IMR-90 (cell line): ENCODE measurements at regions not wholly inside any gene's neighbourhood (a gene's known extent, or its start where the extent isn't known, plus 50 kb on each side); places are given as distances from the start of the nearest gene placed in this dataset.
"Not testable (repeated sequence)": the region's sequence is repeated elsewhere in the genome, so short reads cannot be mapped to it uniquely, and the experiment has no call there.

ENCODE experiments used
- BHLHE40 ChIP-seq: fragments of 150-350 bp; IDR thresholded peaks from 2 replicates; pipeline ENCODE4 v1.6.1; 2016; ENCODE audit warnings: mild to moderate bottlenecking, low read depth, low read length
- CEBPB ChIP-seq: IDR thresholded peaks from 2 replicates; pipeline ENCODE4 v1.6.1; 2012; ENCODE audit warnings: low read depth, low read length, improper control_type of control experiment
- CTCF ChIP-seq: conservative IDR thresholded peaks from 2 replicates; pipeline ENCODE4 v1.5.1; 2012; ENCODE audit warnings: mild to moderate bottlenecking, low read depth, low read length, improper control_type of control experiment
- MAFK ChIP-seq: IDR thresholded peaks from 2 replicates; pipeline ENCODE4 v1.6.1; 2012; ENCODE audit warnings: low read depth, low read length, improper control_type of control experiment
- MAZ ChIP-seq: IDR thresholded peaks from 2 replicates; pipeline ENCODE4 v1.6.1; 2012; ENCODE audit warnings: low read depth, mild to moderate bottlenecking, low read length, improper control_type of control experiment, moderate library complexity, borderline replicate concordance
- MXI1 ChIP-seq: IDR thresholded peaks from 2 replicates; pipeline ENCODE4 v1.6.1; 2012; ENCODE audit warnings: low read depth, mild to moderate bottlenecking, low read length, moderate library complexity, borderline replicate concordance
- NFE2L2 ChIP-seq: fragments of 150-350 bp; IDR thresholded peaks from 2 replicates; pipeline ENCODE4 v1.6.1; 2016; ENCODE audit warnings: low read depth, mild to moderate bottlenecking, low read length
- POLR2A ChIP-seq: IDR thresholded peaks from 2 replicates; pipeline ENCODE4 v1.6.1; 2012; ENCODE audit warnings: mild to moderate bottlenecking, low read depth, low read length
- RAD21 ChIP-seq: IDR thresholded peaks from 2 replicates; pipeline ENCODE4 v1.6.1; 2012; ENCODE audit warnings: low read length, improper control_type of control experiment
- RCOR1 ChIP-seq: IDR thresholded peaks from 2 replicates; pipeline ENCODE4 v1.6.1; 2012; ENCODE audit warnings: mild to moderate bottlenecking, low read length, improper control_type of control experiment; ENCODE audit not compliant: insufficient replicate concordance
- RFX5 ChIP-seq: IDR thresholded peaks from 2 replicates; pipeline ENCODE4 v1.8.0; 2012; ENCODE audit warnings: low read depth, mild to moderate bottlenecking, low read length, moderate library complexity
- SMC3 ChIP-seq: fragments of 150-350 bp; IDR thresholded peaks from 2 replicates; pipeline ENCODE4 v1.6.1; 2016; ENCODE audit warnings: low read depth, mild to moderate bottlenecking, antibody characterized with exemption, low read length, moderate library complexity
- TF ChIP-seq, protein P1 (sequence below): fragments of 150-350 bp; IDR thresholded peaks from 2 replicates; pipeline ENCODE4 v1.6.1; 2016; ENCODE audit warnings: low read depth, mild to moderate bottlenecking, low read length, moderate library complexity, borderline replicate concordance
- TF ChIP-seq, protein P2 (sequence below): fragments of 150-350 bp; IDR thresholded peaks from 2 replicates; pipeline ENCODE4 v1.6.1; 2017; ENCODE audit warnings: mild to moderate bottlenecking, antibody characterized with exemption, low read length, low read depth

GRCh38 chr11:87531835-87532234 is 494.1 kb downstream of the TMEM135 start:
- TF ChIP-seq CTCF, POLR2A, MXI1, CEBPB, SMC3, MAFK, RAD21, RFX5, MAZ, RCOR1, BHLHE40, NFE2L2: not testable (repeated sequence)
- TF ChIP-seq, protein P1, sequence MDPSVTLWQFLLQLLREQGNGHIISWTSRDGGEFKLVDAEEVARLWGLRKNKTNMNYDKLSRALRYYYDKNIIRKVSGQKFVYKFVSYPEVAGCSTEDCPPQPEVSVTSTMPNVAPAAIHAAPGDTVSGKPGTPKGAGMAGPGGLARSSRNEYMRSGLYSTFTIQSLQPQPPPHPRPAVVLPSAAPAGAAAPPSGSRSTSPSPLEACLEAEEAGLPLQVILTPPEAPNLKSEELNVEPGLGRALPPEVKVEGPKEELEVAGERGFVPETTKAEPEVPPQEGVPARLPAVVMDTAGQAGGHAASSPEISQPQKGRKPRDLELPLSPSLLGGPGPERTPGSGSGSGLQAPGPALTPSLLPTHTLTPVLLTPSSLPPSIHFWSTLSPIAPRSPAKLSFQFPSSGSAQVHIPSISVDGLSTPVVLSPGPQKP: not testable (repeated sequence)
- TF ChIP-seq, protein P2, sequence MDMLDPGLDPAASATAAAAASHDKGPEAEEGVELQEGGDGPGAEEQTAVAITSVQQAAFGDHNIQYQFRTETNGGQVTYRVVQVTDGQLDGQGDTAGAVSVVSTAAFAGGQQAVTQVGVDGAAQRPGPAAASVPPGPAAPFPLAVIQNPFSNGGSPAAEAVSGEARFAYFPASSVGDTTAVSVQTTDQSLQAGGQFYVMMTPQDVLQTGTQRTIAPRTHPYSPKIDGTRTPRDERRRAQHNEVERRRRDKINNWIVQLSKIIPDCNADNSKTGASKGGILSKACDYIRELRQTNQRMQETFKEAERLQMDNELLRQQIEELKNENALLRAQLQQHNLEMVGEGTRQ: not testable (repeated sequence)
